ENCODE measurements at regions not wholly inside any gene's neighbourhood (a gene's known extent, or its start where the extent isn't known, plus 50 kb on each side); places are given as distances from the start of the nearest gene placed in this dataset.

DNA sequence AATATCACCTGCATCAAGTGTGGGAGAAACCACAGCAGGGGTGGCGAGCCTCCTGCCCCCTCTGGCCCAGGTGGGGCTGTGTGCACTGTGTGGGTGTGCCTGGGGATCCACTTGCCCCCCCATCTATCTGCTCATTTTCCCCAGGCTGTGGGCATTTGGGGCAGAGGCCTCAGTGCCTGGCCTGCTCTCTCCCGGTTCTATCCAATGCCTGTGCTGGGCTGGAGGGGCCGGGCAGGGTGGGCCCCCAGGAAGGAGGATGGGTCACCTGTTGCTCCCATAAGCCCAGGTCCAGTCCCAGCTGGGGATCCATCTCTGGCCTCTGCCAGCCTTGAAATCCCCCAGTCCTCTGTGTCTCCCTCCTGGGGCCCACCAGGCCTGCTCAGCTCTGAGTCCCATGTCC, 105.6 kb downstream of the TMEM121 start:
- TF ChIP-seq CTCF (IDR thresholded peaks at IDR 0.05; ENCODE audit: low read depth, low read length, missing input control) (no peak), EGR1 (IDR thresholded peaks at IDR 0.05; ENCODE audit: low read depth in 2 of 2) (no peak)
